SK-N-SH treated with all-trans-retinoic acid at 6 μM for 48 hours (cell line): ENCODE measurements at regions not wholly inside any gene's neighbourhood (a gene's known extent, or its start where the extent isn't known, plus 50 kb on each side); places are given as distances from the start of the nearest gene placed in this dataset.

Experiments used
- ATAC-seq: fragments of 200-7000 bp; cut with Tn5 transposase; 3 replicates; pipeline ENCODE4 v1.9.1; 2020; ENCODE audit warnings: mild to moderate bottlenecking, moderate library complexity
- ARNTL ChIP-seq: fragments of 450-650 bp; formaldehyde crosslinking; IDR thresholded peaks from 2 replicates; pipeline ENCODE4 v1.5.0; 2020; ENCODE audit warnings: low read depth, mild to moderate bottlenecking, moderate library complexity, borderline replicate concordance
- BACH2 ChIP-seq: fragments of 250-450 bp; sonication (Bioruptor Pico); IDR thresholded peaks from 2 replicates; pipeline ENCODE4 v1.9.0; 2021; ENCODE audit warnings: mild to moderate bottlenecking, borderline replicate concordance
- CSDC2 ChIP-seq: fragments of 250-450 bp; sonication (Bioruptor Pico); IDR thresholded peaks from 2 replicates; pipeline ENCODE4 v1.5.0; 2020; ENCODE audit warnings: mild to moderate bottlenecking, moderate library complexity
- ESRRG ChIP-seq: fragments of 250-450 bp; sonication (Bioruptor Pico); IDR thresholded peaks from 2 replicates; pipeline ENCODE4 v1.6.1; 2021; ENCODE audit warnings: mild to moderate bottlenecking
- GLIS3 ChIP-seq: fragments of 250-450 bp; sonication (Bioruptor Pico); IDR thresholded peaks from 2 replicates; pipeline ENCODE4 v1.5.0; 2020; ENCODE audit warnings: mild to moderate bottlenecking, moderate library complexity
- ISL1 ChIP-seq: fragments of 250-450 bp; sonication (Bioruptor Pico); IDR thresholded peaks from 2 replicates; pipeline ENCODE4 v2.1.2; 2022; ENCODE audit warnings: mild to moderate bottlenecking, moderate library complexity
- PPARA ChIP-seq: fragments of 250-450 bp; sonication (Bioruptor Pico); IDR thresholded peaks from 2 replicates; pipeline ENCODE4 v1.5.0; 2020; ENCODE audit warnings: mild to moderate bottlenecking, borderline replicate concordance
- RARB ChIP-seq: fragments of 250-450 bp; sonication (Bioruptor Pico); IDR thresholded peaks from 2 replicates; pipeline ENCODE4 v1.8.0; 2021; ENCODE audit warnings: mild to moderate bottlenecking, moderate library complexity
- SNAI2 ChIP-seq: fragments of 250-450 bp; sonication (Bioruptor Pico); IDR thresholded peaks from 2 replicates; pipeline ENCODE4 v1.5.0; 2020; ENCODE audit warnings: mild to moderate bottlenecking, moderate library complexity
- TCF4 ChIP-seq: fragments of 250-450 bp; sonication (Bioruptor Pico); IDR thresholded peaks from 2 replicates; pipeline ENCODE4 v1.8.0; 2021; ENCODE audit warnings: mild to moderate bottlenecking, moderate library complexity, borderline replicate concordance
- TOX ChIP-seq: fragments of 250-450 bp; sonication (Bioruptor Pico); IDR thresholded peaks from 2 replicates; pipeline ENCODE4 v1.8.0; 2021; ENCODE audit warnings: mild to moderate bottlenecking, moderate library complexity, borderline replicate concordance
- ZC3H10 ChIP-seq: fragments of 250-450 bp; sonication (Bioruptor Pico); IDR thresholded peaks from 2 replicates; pipeline ENCODE4 v1.5.1; 2021; ENCODE audit warnings: mild to moderate bottlenecking, moderate library complexity
- ZFP3 ChIP-seq: fragments of 250-450 bp; sonication (Bioruptor Pico); IDR thresholded peaks from 2 replicates; pipeline ENCODE4 v1.5.0; 2020; ENCODE audit warnings: mild to moderate bottlenecking, moderate library complexity
- ZNF70 ChIP-seq: fragments of 450-650 bp; formaldehyde crosslinking; IDR thresholded peaks from 2 replicates; pipeline ENCODE4 v1.5.0; 2020; ENCODE audit warnings: mild to moderate bottlenecking, moderate library complexity
- TF ChIP-seq, protein P1 (sequence below): fragments of 250-450 bp; sonication (Bioruptor Pico); IDR thresholded peaks from 2 replicates; pipeline ENCODE4 v1.5.1; 2021; ENCODE audit warnings: mild to moderate bottlenecking, moderate library complexity
- TF ChIP-seq, protein P2 (sequence below): fragments of 250-450 bp; sonication (Bioruptor Pico); IDR thresholded peaks from 2 replicates; pipeline ENCODE4 v1.5.1; 2020; ENCODE audit warnings: low read depth, mild to moderate bottlenecking, moderate library complexity
- TF ChIP-seq, protein P3 (sequence below): fragments of 250-450 bp; sonication (Bioruptor Pico); IDR thresholded peaks from 2 replicates; pipeline ENCODE4 v1.5.0; 2020; ENCODE audit warnings: mild to moderate bottlenecking, moderate library complexity
- TF ChIP-seq, protein P4 (sequence below): fragments of 250-450 bp; sonication (Bioruptor Pico); IDR thresholded peaks from 2 replicates; pipeline ENCODE4 v1.8.0; 2020; ENCODE audit warnings: mild to moderate bottlenecking, moderate library complexity, borderline replicate concordance

DNA sequence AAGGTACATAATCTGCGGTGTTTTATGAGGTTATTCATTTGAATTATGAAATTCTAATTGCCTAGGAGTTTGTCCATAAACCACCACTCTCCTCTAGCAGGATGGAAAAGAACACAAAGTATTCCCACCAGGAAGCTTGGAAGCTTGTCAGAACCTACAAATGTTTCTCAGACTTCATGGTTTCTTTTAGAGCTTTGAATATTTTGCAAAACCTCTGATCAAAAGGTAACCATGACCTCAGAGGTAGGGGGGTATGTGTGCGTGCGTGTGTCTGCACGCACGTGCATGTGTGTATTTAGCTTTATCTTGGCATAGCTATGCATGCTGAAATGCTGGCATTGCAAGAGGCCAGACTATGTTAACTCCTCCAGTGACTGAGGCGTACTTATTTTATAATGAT lies 847.0 kb downstream of the TLE1 start (continued):
- TF ChIP-seq GLIS3 (no peak), PPARA (CRISPR knock-in tag) (no peak), TCF4 (CRISPR knock-in tag) (no peak), ZNF70 (no peak), SNAI2 (CRISPR knock-in tag) (no peak)
- TF ChIP-seq, protein P1, sequence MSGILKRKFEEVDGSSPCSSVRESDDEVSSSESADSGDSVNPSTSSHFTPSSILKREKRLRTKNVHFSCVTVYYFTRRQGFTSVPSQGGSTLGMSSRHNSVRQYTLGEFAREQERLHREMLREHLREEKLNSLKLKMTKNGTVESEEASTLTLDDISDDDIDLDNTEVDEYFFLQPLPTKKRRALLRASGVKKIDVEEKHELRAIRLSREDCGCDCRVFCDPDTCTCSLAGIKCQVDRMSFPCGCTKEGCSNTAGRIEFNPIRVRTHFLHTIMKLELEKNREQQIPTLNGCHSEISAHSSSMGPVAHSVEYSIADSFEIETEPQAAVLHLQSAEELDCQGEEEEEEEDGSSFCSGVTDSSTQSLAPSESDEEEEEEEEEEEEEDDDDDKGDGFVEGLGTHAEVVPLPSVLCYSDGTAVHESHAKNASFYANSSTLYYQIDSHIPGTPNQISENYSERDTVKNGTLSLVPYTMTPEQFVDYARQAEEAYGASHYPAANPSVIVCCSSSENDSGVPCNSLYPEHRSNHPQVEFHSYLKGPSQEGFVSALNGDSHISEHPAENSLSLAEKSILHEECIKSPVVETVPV (CRISPR knock-in tag) = no peak

DNA sequence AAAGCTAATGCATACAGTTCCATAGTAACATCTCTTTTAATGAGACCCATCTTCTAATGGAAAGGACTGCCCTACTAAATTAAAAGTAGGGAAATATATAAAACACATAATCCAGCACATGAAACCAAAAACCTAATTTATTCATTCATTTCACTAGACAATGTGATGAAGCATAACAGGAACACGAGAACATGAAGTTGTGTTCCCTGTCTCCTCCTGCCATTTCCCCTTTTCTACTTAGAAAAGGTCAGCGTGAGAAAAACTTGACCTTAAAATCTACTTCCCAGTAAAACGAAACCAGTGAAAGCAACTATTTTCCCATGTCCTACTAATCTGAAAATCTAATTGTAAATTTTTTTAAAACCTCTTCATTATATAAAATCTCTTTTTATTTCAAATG lies 847.5 kb downstream of the TLE1 start:
- no peak for ATAC-seq

DNA sequence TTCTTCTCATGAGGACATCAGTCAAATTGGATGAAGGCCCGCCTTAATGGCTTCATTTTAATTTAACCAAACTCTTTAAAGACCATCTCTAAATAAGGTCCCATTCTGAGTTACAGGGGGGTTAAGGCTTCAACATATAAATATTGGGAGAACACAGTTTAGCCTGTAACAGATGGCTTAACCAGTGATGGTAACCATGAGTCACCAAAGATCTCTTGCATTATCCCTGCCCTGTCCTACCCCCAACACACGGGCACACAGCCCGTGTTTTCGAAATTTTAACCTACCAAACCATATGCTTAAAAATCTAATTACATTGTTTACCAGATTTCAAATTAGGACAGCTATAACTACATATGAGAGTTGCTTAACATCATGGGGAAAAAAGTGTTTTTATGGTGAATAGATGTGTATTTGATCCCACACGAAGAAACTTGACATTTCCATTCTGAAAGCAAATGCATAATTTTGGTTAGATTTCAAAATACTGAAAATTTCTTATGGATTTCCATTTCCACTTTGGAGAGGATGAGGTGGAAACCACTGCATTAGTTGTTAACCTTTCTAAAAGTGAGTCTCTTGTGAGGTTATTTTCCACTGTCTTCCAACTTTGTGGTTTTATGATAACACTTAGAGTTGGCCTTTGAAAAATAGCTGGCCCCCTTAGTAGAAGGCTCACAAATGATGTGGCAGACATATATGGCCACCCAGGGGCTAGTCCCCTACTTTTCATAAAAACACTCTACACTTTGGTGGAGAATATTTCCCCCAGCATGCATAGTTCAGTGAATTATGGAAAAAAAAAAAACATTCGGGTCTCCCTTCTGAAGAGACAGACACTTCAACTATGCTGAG lies 849.3 kb downstream of the TLE1 start:
- TF ChIP-seq CSDC2 (CRISPR knock-in tag) (no peak), GLIS3 (no peak), ZFP3 (no peak), TCF4 (CRISPR knock-in tag) (no peak), TOX (no peak), BACH2 (CRISPR knock-in tag) (no peak), SNAI2 (CRISPR knock-in tag) (no peak), RARB (CRISPR knock-in tag) (no peak)
- TF ChIP-seq, protein P2, sequence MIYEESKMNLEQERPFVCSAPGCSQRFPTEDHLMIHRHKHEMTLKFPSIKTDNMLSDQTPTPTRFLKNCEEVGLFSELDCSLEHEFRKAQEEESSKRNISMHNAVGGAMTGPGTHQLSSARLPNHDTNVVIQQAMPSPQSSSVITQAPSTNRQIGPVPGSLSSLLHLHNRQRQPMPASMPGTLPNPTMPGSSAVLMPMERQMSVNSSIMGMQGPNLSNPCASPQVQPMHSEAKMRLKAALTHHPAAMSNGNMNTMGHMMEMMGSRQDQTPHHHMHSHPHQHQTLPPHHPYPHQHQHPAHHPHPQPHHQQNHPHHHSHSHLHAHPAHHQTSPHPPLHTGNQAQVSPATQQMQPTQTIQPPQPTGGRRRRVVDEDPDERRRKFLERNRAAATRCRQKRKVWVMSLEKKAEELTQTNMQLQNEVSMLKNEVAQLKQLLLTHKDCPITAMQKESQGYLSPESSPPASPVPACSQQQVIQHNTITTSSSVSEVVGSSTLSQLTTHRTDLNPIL (CRISPR knock-in tag) = no peak
- TF ChIP-seq, all 23 proteins: peak for 0
- no peak for ATAC-seq

More for the DNA sequence above, 847.5 kb downstream of the TLE1 start:
- TF ChIP-seq, protein P2 (CRISPR knock-in tag) = no peak
- no peak for TF ChIP-seq ARNTL (CRISPR knock-in tag)
- TF ChIP-seq, protein P1 (CRISPR knock-in tag) = no peak
- TF ChIP-seq ZFP3 = no peak
- TF ChIP-seq, protein P3, sequence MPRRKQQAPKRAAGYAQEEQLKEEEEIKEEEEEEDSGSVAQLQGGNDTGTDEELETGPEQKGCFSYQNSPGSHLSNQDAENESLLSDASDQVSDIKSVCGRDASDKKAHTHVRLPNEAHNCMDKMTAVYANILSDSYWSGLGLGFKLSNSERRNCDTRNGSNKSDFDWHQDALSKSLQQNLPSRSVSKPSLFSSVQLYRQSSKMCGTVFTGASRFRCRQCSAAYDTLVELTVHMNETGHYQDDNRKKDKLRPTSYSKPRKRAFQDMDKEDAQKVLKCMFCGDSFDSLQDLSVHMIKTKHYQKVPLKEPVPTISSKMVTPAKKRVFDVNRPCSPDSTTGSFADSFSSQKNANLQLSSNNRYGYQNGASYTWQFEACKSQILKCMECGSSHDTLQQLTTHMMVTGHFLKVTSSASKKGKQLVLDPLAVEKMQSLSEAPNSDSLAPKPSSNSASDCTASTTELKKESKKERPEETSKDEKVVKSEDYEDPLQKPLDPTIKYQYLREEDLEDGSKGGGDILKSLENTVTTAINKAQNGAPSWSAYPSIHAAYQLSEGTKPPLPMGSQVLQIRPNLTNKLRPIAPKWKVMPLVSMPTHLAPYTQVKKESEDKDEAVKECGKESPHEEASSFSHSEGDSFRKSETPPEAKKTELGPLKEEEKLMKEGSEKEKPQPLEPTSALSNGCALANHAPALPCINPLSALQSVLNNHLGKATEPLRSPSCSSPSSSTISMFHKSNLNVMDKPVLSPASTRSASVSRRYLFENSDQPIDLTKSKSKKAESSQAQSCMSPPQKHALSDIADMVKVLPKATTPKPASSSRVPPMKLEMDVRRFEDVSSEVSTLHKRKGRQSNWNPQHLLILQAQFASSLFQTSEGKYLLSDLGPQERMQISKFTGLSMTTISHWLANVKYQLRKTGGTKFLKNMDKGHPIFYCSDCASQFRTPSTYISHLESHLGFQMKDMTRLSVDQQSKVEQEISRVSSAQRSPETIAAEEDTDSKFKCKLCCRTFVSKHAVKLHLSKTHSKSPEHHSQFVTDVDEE (CRISPR knock-in tag) = no peak
- no peak for TF ChIP-seq BACH2 (CRISPR knock-in tag)
- TF ChIP-seq TCF4 (CRISPR knock-in tag) = no peak
- TF ChIP-seq RARB (CRISPR knock-in tag) = no peak
- no peak for TF ChIP-seq ZC3H10 (CRISPR knock-in tag)
- TF ChIP-seq, protein P4, sequence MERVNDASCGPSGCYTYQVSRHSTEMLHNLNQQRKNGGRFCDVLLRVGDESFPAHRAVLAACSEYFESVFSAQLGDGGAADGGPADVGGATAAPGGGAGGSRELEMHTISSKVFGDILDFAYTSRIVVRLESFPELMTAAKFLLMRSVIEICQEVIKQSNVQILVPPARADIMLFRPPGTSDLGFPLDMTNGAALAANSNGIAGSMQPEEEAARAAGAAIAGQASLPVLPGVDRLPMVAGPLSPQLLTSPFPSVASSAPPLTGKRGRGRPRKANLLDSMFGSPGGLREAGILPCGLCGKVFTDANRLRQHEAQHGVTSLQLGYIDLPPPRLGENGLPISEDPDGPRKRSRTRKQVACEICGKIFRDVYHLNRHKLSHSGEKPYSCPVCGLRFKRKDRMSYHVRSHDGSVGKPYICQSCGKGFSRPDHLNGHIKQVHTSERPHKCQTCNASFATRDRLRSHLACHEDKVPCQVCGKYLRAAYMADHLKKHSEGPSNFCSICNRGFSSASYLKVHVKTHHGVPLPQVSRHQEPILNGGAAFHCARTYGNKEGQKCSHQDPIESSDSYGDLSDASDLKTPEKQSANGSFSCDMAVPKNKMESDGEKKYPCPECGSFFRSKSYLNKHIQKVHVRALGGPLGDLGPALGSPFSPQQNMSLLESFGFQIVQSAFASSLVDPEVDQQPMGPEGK = no peak
- no peak for TF ChIP-seq ESRRG (CRISPR knock-in tag)
- no peak for TF ChIP-seq GLIS3
- no peak for TF ChIP-seq ZNF70
- TF ChIP-seq ISL1 (CRISPR knock-in tag) = no peak
- no peak for TF ChIP-seq CSDC2 (CRISPR knock-in tag)
- no peak for TF ChIP-seq SNAI2 (CRISPR knock-in tag)
- TF ChIP-seq, all 23 proteins: peak for 0
